Endothelial cell (in vitro differentiated cells): ENCODE measurements at regions not wholly inside any gene's neighbourhood (a gene's known extent, or its start where the extent isn't known, plus 50 kb on each side); places are given as distances from the start of the nearest gene placed in this dataset.
"Not testable (repeated sequence)": the region's sequence is repeated elsewhere in the genome, so short reads cannot be mapped to it uniquely, and the experiment has no call there.

Experiments
- DNase-seq: peaks from one replicate; pipeline ENCODE4 v3.0.0; 2021; ENCODE audit warnings: low spot score
- H3K27ac Mint-ChIP-seq: one replicate; pipeline ENCODE4 v1.8.0; 2021; ENCODE audit warnings: mixed read lengths, inconsistent platforms; ENCODE audit not compliant: unreplicated experiment
- H3K27me3 Mint-ChIP-seq: one replicate; pipeline ENCODE4 v1.8.0; 2021; ENCODE audit warnings: mild to moderate bottlenecking, moderate library complexity, mixed read lengths, inconsistent platforms; ENCODE audit not compliant: unreplicated experiment
- H3K36me3 Mint-ChIP-seq: one replicate; pipeline ENCODE4 v1.8.0; 2021; ENCODE audit warnings: mild to moderate bottlenecking, low read depth, mixed read lengths, inconsistent platforms; ENCODE audit not compliant: unreplicated experiment
- H3K4me1 Mint-ChIP-seq: one replicate; pipeline ENCODE4 v1.8.0; 2021; ENCODE audit warnings: mild to moderate bottlenecking, mixed read lengths, inconsistent platforms; ENCODE audit not compliant: unreplicated experiment
- H3K4me3 Mint-ChIP-seq: one replicate; pipeline ENCODE4 v1.8.0; 2021; ENCODE audit warnings: mild to moderate bottlenecking, mixed read lengths, inconsistent platforms; ENCODE audit not compliant: unreplicated experiment
- H3K9me3 Mint-ChIP-seq: one replicate; pipeline ENCODE4 v1.8.0; 2021; ENCODE audit warnings: mixed read lengths, inconsistent platforms; ENCODE audit not compliant: unreplicated experiment
- CTCF ChIP-seq: fragments of 200-600 bp; sonication (generic); IDR thresholded peaks from one replicate; pipeline ENCODE4 v1.5.0; 2021; ENCODE audit warnings: antibody characterized with exemption; ENCODE audit not compliant: unreplicated experiment

- no peaks in the 10 kb centered on the region for H3K9me3 Mint-ChIP-seq
Observed at GRCh38 chr2:123777116-123777515, 248.0 kb upstream of the CNTNAP5 start.

GRCh38 chr2:123783164-123783563, 241.9 kb upstream of the CNTNAP5 start:
- TF ChIP-seq CTCF = no peak
- no peak overlapping the region for H3K27ac Mint-ChIP-seq
- H3K4me1 Mint-ChIP-seq = no peaks in the 10 kb centered on the region
- H3K27me3 Mint-ChIP-seq = no peaks in the 10 kb centered on the region
- H3K36me3 Mint-ChIP-seq = no peaks in the 10 kb centered on the region
- H3K9me3 Mint-ChIP-seq = peaks cover 6% of the 10 kb centered on the region
- no peak for DNase-seq
- H3K4me3 Mint-ChIP-seq = no peak overlapping the region

More at GRCh38 chr2:123777116-123777515, 248.0 kb upstream of the CNTNAP5 start:
- Mint-ChIP-seq H3K27ac (no peak overlapping the region), H3K36me3 (no peaks in the 10 kb centered on the region), H3K27me3 (no peaks in the 10 kb centered on the region), H3K4me1 (no peaks in the 10 kb centered on the region), H3K4me3 (no peak overlapping the region)
- TF ChIP-seq CTCF = no peak
- DNase-seq = no peak

- peaks cover 6% of the 10 kb centered on the region for H3K9me3 Mint-ChIP-seq
- H3K36me3 Mint-ChIP-seq = no peaks in the 10 kb centered on the region
- H3K27ac Mint-ChIP-seq = no peak overlapping the region
- H3K27me3 Mint-ChIP-seq = no peaks in the 10 kb centered on the region
- no peak for TF ChIP-seq CTCF
- no peak overlapping the region for H3K4me3 Mint-ChIP-seq
- no peak for DNase-seq
- no peaks in the 10 kb centered on the region for H3K4me1 Mint-ChIP-seq
Observed at GRCh38 chr2:123785332-123785731, 239.8 kb upstream of the CNTNAP5 start.

GRCh38 chr2:123791207-123791606, 233.9 kb upstream of the CNTNAP5 start:
- no peak for DNase-seq
- no peaks in the 10 kb centered on the region for H3K9me3 Mint-ChIP-seq
- H3K27me3 Mint-ChIP-seq = peaks cover 3% of the 10 kb centered on the region
- no peaks in the 10 kb centered on the region for H3K36me3 Mint-ChIP-seq
- no peaks in the 10 kb centered on the region for H3K4me1 Mint-ChIP-seq
- no peak overlapping the region for H3K27ac Mint-ChIP-seq
- no peak for TF ChIP-seq CTCF
- H3K4me3 Mint-ChIP-seq = no peak overlapping the region

- H3K27ac Mint-ChIP-seq = no peak overlapping the region
- TF ChIP-seq CTCF = no peak
- H3K36me3 Mint-ChIP-seq = no peaks in the 10 kb centered on the region
- DNase-seq = no peak
- H3K4me3 Mint-ChIP-seq = no peak overlapping the region
- no peaks in the 10 kb centered on the region for H3K4me1 Mint-ChIP-seq
- H3K27me3 Mint-ChIP-seq = peaks cover 3% of the 10 kb centered on the region
- no peaks in the 10 kb centered on the region for H3K9me3 Mint-ChIP-seq
Observed at GRCh38 chr2:123791684-123792083, 233.4 kb upstream of the CNTNAP5 start.

GRCh38 chr2:123804126-123804525, 221.0 kb upstream of the CNTNAP5 start:
- H3K27me3 Mint-ChIP-seq, H3K27ac Mint-ChIP-seq, H3K9me3 Mint-ChIP-seq: not testable (repeated sequence)

GRCh38 chr2:123805746-123806145, 219.3 kb upstream of the CNTNAP5 start:
- H3K27me3 Mint-ChIP-seq, DNase-seq, H3K4me3 Mint-ChIP-seq, H3K27ac Mint-ChIP-seq, H3K36me3 Mint-ChIP-seq, H3K9me3 Mint-ChIP-seq, H3K4me1 Mint-ChIP-seq: not testable (repeated sequence)

More at GRCh38 chr2:123804126-123804525, 221.0 kb upstream of the CNTNAP5 start:
- H3K36me3 Mint-ChIP-seq, H3K4me1 Mint-ChIP-seq, DNase-seq, H3K4me3 Mint-ChIP-seq: not testable (repeated sequence)
